NCI-H2196 treated with DMSO at 0.1 percent for 48 hours (cell line): ENCODE measurements at regions not wholly inside any gene's neighbourhood (a gene's known extent, or its start where the extent isn't known, plus 50 kb on each side); places are given as distances from the start of the nearest gene placed in this dataset.
"Not testable (repeated sequence)": the region's sequence is repeated elsewhere in the genome, so short reads cannot be mapped to it uniquely, and the experiment has no call there.

Experiments
- DNase-seq: peaks from one replicate; lab custom pipeline; 2025; ENCODE audit not compliant: unreplicated experiment; lab: John Stamatoyannopoulos, UW

DNA sequence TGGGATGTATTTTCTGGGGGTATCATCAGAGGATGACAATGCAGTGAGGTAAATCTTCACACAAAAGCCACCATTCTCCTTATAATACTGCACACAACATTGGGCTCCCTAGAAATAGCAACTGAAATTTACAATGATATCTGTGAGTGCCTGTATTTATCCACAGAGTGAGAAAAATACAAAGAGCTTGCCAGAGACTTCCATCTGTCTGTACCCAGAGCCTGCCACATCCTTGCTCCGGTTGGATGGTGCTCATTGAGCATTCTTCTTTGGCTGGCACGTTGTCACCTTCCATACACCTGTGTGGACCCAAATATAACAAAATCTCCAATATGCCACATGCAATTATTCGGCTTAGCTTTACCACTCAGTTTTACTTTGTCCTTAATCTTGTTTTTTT, 189.5 kb upstream of the UFM1 start:
- no peak for DNase-seq

DNA sequence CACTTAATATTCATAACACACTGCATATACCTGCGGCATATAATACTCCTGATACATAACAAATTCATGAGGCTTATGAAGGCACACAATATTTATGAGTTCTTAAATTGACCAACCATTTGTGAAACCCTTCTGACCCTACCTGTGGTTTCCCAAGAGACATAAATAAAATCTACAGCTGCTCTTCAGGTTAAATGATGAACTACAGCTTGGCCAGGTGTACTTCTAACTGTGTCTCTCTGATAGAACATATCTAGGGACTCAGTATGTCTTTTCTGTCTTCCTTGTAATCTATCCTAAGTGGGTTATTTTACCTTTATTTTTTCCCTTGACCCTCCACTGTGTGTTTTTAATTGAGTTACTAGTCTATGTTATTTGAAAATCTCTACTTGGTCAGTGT, 189.9 kb upstream of the UFM1 start:
- no peak for DNase-seq

GRCh38 chr13:38147050-38147449, 202.6 kb upstream of the UFM1 start:
- DNase-seq = no peak

- DNase-seq = no peak
Measured at GRCh38 chr13:38141792-38142191, 207.9 kb upstream of the UFM1 start.

GRCh38 chr13:38135592-38135991, 214.1 kb upstream of the UFM1 start:
- no peak for DNase-seq

DNA sequence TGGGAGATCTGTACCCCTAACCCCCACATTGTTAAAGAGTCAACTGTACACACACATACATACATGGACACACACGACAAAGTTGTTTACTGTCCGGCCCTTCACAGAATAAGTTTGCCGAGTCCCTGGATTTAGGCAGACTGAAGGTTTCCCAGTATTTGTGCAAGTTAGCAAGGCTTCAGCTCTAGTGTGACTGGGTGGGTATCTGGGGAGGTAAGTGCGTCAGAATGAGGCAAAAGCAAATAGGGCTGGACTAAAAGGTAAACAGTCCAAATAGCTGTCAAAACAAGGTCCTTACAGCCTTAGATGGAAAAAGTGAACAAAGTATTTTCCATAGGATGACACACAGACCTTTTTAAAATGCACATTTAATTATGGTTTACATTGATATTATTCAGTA, 228.4 kb upstream of the UFM1 start:
- no peak for DNase-seq

- no peak for DNase-seq
Measured at GRCh38 chr13:38103851-38104250, 234.3 kb upstream of the TRPC4 start.

- DNase-seq = no peak
Measured at GRCh38 chr13:38099751-38100150, 230.2 kb upstream of the TRPC4 start.

DNA sequence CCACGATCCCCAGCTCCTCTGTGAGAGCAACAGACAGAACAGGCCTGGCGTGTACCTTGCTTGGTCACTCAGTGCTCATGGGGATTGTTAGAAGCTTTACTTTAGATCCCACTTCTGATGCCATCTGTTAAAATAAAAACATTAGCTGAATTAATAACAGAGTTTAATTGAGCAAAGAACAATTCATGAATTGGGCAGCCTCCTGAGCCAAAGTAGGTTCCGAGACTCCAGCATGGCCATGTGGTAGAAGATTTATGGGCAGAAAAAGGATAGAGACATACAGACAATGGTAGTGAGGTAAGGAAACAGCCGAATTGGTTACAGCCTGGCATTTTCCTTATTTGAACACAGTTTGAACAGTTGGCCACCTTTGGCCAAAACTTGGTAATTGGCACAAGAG, 223.9 kb upstream of the TRPC4 start:
- DNase-seq = no peak

- no peak for DNase-seq
Measured at GRCh38 chr13:38090913-38091312, 221.3 kb upstream of the TRPC4 start.

- no peak for DNase-seq
Measured at GRCh38 chr13:38086721-38087120, 217.1 kb upstream of the TRPC4 start.

- DNase-seq = no peak
Measured at GRCh38 chr13:38086013-38086412, 216.4 kb upstream of the TRPC4 start.

DNA sequence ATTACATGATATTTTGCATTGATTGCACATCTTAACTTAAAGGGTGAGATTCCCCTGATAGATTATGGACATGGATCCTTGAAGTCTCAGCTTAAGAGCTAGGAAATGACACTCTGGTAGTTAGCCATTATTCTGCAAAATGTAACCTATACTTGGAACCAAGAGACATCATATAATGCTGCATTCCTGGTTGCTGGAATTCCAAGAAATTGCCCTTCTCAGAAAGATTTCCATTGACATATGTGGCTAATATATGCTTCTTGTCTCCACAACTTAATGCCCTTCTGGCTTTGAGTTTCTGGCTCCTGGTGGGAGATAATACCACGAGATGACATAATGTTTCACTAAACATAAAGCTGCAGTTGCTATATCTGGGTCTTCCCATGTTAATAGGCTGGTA, 204.4 kb upstream of the TRPC4 start:
- no peak for DNase-seq

DNA sequence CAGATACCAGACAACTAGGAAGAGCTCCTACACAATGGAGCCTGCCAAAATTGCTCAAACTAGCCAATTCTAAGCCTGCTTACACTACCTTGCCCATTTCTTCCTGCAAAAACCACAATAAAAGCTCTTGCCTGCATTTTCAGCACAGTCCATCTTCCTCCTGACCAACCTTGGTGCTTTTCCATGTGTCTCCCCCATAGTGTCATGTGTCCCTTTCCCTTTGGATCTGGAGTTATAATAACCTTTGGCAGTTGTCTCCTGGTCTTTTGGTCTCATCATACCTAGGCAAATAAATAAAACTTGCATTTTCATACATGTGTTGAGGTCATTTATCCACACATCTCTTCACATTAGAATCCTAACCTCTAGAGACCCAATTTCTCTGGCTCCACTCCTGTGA, 203.1 kb upstream of the TRPC4 start:
- DNase-seq = no peak

- DNase-seq = not testable (repeated sequence)
Measured at GRCh38 chr13:38071340-38071739, 201.8 kb upstream of the TRPC4 start.

DNA sequence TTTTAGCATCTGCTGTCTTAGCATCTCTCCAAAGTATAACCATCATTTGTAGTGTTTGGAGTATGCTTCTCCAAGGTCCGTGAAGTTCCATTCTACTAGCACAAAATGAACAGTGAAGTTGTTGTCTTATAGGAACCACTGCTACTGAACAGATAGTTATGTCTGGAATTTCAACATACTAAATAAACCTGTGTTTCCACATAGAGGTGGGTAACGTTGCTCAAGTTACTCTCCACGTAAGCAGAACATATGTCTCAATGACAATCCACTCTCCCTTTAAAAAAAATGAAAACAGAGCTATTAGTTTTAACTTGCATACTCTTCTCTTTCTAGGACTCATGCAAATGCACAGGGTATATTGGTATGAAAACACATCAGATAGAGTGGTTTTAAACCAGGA, 184.3 kb upstream of the TRPC4 start:
- no peak for DNase-seq

- DNase-seq = no peak
Measured at GRCh38 chr13:38046049-38046376, 176.4 kb upstream of the TRPC4 start.

DNA sequence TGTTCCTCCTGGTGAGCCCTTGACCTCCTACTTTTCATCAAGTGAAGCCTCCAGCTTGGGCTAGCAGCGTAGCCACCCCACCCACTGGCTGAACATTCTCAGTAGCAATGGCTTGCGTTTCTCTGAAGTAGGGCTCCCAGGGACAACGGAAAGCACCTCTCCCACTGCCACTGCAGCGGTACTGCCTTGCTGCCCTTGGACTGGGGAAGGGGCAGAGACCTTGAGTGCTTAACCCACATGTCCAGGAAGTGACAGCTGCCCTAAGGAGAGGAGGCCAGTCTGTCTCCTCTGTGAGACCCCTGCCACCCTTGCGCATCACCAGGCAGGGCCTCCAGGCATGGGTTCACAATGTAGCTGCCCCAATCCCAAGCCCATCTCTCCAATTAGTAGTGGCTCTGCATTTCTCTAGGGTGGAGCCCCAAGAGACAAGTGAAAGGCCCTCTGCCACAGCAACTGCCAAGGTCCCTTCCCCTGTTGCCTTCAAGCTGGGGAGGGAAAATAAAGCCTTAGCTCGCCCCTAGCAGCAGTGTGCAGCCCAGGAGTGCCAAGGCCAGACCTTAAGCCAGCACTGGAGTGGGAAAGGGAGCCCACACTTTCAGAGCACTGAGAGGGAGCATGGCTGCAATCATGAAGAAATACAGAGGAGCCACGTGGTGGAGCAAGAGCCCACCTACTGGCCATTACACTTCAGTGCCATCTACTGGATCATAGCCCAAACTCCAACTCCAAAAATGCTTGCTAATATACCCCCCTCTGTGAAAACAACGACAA, 175.9 kb upstream of the TRPC4 start:
- DNase-seq = no peak

DNA sequence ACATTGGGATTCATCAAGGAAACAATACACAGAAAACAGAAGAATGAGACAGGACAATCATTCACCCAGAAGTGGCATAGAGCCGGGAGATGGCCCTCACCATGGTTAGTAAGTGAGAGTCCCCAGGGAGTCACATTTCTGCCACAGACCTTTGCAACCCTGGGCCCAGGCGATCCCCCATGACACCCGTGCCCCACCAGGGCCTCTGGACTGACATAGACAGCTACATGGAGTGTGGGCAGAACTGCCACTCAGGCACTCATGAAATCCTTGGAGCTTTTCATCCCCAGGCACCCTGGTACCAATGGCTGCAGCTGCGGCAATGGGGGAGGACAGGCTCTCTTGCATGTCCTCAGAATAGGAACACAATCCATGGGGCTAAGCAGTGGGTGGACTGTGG, 174.5 kb upstream of the TRPC4 start:
- DNase-seq = no peak

GRCh38 chr13:38042771-38043170, 173.2 kb upstream of the TRPC4 start:
- DNase-seq = no peak

- no peak for DNase-seq
Measured at GRCh38 chr13:38024431-38024830, 154.9 kb upstream of the TRPC4 start.

- DNase-seq = no peak
Measured at GRCh38 chr13:38017320-38017719, 147.7 kb upstream of the TRPC4 start.

DNA sequence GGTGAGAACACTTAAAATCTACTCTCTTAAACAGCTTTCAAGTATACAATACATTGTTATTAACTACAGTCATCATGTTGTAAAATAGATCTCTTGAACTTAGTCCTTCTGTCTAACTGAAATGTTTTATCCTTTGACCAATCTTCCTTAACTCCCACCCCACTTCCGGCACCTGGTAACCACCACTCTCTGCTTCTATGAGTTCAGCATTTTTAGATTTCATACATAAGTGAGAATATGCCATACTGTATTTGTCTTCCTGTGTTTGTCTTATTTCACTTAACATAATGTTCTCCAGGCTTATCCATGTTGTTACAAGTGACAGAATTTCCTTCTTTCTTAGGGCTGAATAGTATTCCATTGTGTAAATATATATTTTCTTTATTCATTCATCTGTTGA, 144.1 kb upstream of the TRPC4 start:
- DNase-seq = no peak

GRCh38 chr13:38012096-38012495, 142.5 kb upstream of the TRPC4 start:
- no peak for DNase-seq
